Testis (tissue), 2 donors: ENCODE measurements at regions not wholly inside any gene's neighbourhood (a gene's known extent, or its start where the extent isn't known, plus 50 kb on each side); places are given as distances from the start of the nearest gene placed in this dataset.

ENCODE experiments used
- POLR2A ChIP-seq: fragments of 450-650 bp; IDR thresholded peaks from one replicate; pipeline ENCODE4 v1.6.1; 2017; ENCODE audit warnings: antibody characterized with exemption, mild to moderate bottlenecking, moderate library complexity
- TF ChIP-seq, protein P1 (sequence below), 3 experiments: fragments of 450-650 bp in 2 of 3; fragments of 200-600 bp in 1 of 3; sonication (generic) in 1 of 3; IDR thresholded peaks; one replicate each; pipeline ENCODE4 v1.5.1; 2016 to 2019; ENCODE audit warnings: antibody characterized with exemption in 3 of 3, mild to moderate bottlenecking in 2 of 3, moderate library complexity in 1 of 3

DNA sequence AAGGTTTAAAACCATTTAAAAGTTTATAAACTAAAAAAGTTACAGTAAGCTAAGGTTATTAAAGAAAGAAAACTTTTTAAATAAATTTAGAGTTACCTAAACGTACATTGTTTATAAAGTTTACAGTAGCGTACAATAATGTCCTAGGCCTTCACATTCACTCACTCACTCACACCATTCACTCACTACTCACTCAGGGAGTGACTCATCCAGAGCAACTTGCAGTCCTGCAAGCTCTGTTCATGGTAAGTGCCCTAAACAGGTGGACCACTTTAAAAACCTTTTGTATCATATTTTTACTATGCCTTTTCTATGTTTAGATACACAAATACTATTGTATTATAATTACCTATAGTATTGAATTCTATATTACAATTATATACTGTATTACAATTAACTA is 190.8 kb upstream of the RASA1 start:
- TF ChIP-seq, protein P1, sequence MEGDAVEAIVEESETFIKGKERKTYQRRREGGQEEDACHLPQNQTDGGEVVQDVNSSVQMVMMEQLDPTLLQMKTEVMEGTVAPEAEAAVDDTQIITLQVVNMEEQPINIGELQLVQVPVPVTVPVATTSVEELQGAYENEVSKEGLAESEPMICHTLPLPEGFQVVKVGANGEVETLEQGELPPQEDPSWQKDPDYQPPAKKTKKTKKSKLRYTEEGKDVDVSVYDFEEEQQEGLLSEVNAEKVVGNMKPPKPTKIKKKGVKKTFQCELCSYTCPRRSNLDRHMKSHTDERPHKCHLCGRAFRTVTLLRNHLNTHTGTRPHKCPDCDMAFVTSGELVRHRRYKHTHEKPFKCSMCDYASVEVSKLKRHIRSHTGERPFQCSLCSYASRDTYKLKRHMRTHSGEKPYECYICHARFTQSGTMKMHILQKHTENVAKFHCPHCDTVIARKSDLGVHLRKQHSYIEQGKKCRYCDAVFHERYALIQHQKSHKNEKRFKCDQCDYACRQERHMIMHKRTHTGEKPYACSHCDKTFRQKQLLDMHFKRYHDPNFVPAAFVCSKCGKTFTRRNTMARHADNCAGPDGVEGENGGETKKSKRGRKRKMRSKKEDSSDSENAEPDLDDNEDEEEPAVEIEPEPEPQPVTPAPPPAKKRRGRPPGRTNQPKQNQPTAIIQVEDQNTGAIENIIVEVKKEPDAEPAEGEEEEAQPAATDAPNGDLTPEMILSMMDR (IDR thresholded peaks at IDR 0.05) = no peak
- TF ChIP-seq POLR2A = no peak
